HEK293 (cell line): ENCODE measurements at regions not wholly inside any gene's neighbourhood (a gene's known extent, or its start where the extent isn't known, plus 50 kb on each side); places are given as distances from the start of the nearest gene placed in this dataset.

ENCODE experiments used
- BCL11B ChIP-seq: fragments of 450-650 bp; formaldehyde crosslinking; IDR thresholded peaks from 2 replicates; pipeline ENCODE4 v1.5.1; 2016; ENCODE audit warnings: low read depth, missing biosample characterization, missing genetic modification characterization
- KLF7 ChIP-seq: fragments of 450-650 bp; formaldehyde crosslinking; IDR thresholded peaks from 2 replicates; pipeline ENCODE4 v1.5.1; 2016; ENCODE audit warnings: missing biosample characterization, missing genetic modification characterization, borderline replicate concordance
- SP3 ChIP-seq: fragments of 450-650 bp; formaldehyde crosslinking; IDR thresholded peaks from 2 replicates; pipeline ENCODE4 v1.5.1; 2016; ENCODE audit warnings: missing biosample characterization, missing genetic modification characterization
- ZNF121 ChIP-seq: fragments of 450-650 bp; formaldehyde crosslinking; IDR thresholded peaks from 2 replicates; pipeline ENCODE4 v1.5.1; 2016; ENCODE audit warnings: missing biosample characterization, missing genetic modification characterization
- ZNF16 ChIP-seq: fragments of 450-650 bp; formaldehyde crosslinking; IDR thresholded peaks from 2 replicates; pipeline ENCODE4 v1.5.1; 2016; ENCODE audit warnings: low read depth, missing biosample characterization, missing genetic modification characterization
- ZNF184 ChIP-seq: fragments of 450-650 bp; IDR thresholded peaks from 2 replicates; pipeline ENCODE4 v1.5.1; 2018; ENCODE audit warnings: missing biosample characterization, mild to moderate bottlenecking, missing genetic modification characterization
- ZNF274 ChIP-seq, 2 experiments: fragments of 200-500 bp in 1 of 2; fragments of 450-650 bp in 1 of 2; sonication (Bioruptor generic) in 1 of 2; formaldehyde crosslinking in 1 of 2; IDR thresholded peaks; 2 replicates each; pipeline versions ENCODE4 v1.5.1 to v1.6.1; 2014 to 2016; ENCODE audit warnings: borderline replicate concordance in 1 of 2, inconsistent platforms in 1 of 2, low read length in 1 of 2, missing biosample characterization in 1 of 2, missing genetic modification characterization in 1 of 2
- ZNF423 ChIP-seq: fragments of 450-650 bp; formaldehyde crosslinking; IDR thresholded peaks from 2 replicates; pipeline ENCODE4 v1.5.1; 2016; ENCODE audit warnings: missing biosample characterization, missing genetic modification characterization
- ZNF549 ChIP-seq: fragments of 450-650 bp; IDR thresholded peaks from 2 replicates; pipeline ENCODE4 v1.5.1; 2018; ENCODE audit warnings: missing biosample characterization, missing genetic modification characterization, mild to moderate bottlenecking, inconsistent platforms, moderate library complexity
- TF ChIP-seq, protein P1 (sequence below): fragments of 450-650 bp; formaldehyde crosslinking; IDR thresholded peaks from 2 replicates; pipeline ENCODE4 v1.5.1; 2016; ENCODE audit warnings: missing biosample characterization, missing genetic modification characterization
- TF ChIP-seq, protein P2 (sequence below): fragments of 450-650 bp; formaldehyde crosslinking; IDR thresholded peaks from 2 replicates; pipeline ENCODE4 v1.5.1; 2016; ENCODE audit warnings: missing biosample characterization, missing genetic modification characterization, low read depth

DNA sequence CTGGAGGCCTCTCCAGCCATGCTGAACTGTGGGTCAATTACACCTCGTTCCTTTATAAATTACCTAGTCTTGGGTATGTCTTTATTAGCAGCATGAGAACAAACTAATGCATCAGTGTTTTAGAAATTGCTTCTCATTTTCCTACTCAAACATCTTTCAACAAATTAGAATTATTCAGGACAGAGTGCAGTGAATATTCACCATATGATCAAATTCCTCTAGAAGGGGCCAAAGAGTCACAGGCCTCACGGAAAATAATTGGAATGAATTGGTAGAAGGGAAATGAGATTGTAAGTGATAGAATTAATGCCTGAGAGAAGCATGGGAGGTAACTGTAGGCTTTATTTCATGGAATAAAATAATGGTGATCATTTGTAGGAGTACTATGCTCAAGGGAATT, 50.5 kb upstream of the CDH11 start:
- TF ChIP-seq, protein P1, sequence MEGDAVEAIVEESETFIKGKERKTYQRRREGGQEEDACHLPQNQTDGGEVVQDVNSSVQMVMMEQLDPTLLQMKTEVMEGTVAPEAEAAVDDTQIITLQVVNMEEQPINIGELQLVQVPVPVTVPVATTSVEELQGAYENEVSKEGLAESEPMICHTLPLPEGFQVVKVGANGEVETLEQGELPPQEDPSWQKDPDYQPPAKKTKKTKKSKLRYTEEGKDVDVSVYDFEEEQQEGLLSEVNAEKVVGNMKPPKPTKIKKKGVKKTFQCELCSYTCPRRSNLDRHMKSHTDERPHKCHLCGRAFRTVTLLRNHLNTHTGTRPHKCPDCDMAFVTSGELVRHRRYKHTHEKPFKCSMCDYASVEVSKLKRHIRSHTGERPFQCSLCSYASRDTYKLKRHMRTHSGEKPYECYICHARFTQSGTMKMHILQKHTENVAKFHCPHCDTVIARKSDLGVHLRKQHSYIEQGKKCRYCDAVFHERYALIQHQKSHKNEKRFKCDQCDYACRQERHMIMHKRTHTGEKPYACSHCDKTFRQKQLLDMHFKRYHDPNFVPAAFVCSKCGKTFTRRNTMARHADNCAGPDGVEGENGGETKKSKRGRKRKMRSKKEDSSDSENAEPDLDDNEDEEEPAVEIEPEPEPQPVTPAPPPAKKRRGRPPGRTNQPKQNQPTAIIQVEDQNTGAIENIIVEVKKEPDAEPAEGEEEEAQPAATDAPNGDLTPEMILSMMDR (tag by site-specific recombination), result no peak
- TF ChIP-seq ZNF16 (tag by site-specific recombination) (no peak), ZNF549 (no peak), ZNF274 (IDR thresholded peaks at IDR 0.05; ENCODE audit: low read length) (no peak), ZNF274 (tag by site-specific recombination; IDR thresholded peaks at IDR 0.05; ENCODE audit: borderline replicate concordance) (no peak), ZNF184 (tag by site-specific recombination) (no peak), ZNF121 (tag by site-specific recombination) (no peak), SP3 (tag by site-specific recombination) (no peak), BCL11B (tag by site-specific recombination) (no peak), ZNF423 (tag by site-specific recombination) (no peak), KLF7 (tag by site-specific recombination) (no peak)
- TF ChIP-seq, protein P2, sequence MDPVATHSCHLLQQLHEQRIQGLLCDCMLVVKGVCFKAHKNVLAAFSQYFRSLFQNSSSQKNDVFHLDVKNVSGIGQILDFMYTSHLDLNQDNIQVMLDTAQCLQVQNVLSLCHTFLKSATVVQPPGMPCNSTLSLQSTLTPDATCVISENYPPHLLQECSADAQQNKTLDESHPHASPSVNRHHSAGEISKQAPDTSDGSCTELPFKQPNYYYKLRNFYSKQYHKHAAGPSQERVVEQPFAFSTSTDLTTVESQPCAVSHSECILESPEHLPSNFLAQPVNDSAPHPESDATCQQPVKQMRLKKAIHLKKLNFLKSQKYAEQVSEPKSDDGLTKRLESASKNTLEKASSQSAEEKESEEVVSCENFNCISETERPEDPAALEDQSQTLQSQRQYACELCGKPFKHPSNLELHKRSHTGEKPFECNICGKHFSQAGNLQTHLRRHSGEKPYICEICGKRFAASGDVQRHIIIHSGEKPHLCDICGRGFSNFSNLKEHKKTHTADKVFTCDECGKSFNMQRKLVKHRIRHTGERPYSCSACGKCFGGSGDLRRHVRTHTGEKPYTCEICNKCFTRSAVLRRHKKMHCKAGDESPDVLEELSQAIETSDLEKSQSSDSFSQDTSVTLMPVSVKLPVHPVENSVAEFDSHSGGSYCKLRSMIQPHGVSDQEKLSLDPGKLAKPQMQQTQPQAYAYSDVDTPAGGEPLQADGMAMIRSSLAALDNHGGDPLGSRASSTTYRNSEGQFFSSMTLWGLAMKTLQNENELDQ, result no peak
